SK-N-SH (cell line): ENCODE measurements at regions not wholly inside any gene's neighbourhood (a gene's known extent, or its start where the extent isn't known, plus 50 kb on each side); places are given as distances from the start of the nearest gene placed in this dataset.

Experiments used
- CTCF ChIA-PET: fragments of 300-600, 350-600 bp; formaldehyde crosslinking; extraction: SDS; loops from one replicate; lab custom pipeline; 2021; lab: Yijun Ruan, JAX
- POLR2A ChIA-PET: fragments of 350-600 bp; sonication (Branson Sonifier 250); formaldehyde crosslinking; extraction: SDS; loops from one replicate; lab custom pipeline; 2020; ENCODE audit warnings: antibody characterized with exemption, inconsistent platforms; lab: Yijun Ruan, JAX
- DNase-seq: peaks from one replicate; pipeline ENCODE4 v3.0.0; 2012
- H2AFZ ChIP-seq: fragments of 200-600 bp; sonication (generic); 2 replicates; pipeline ENCODE4 v1.8.1; 2016; ENCODE audit warnings: antibody characterized with exemption, mild to moderate bottlenecking, low read depth
- H3F3A ChIP-seq: fragments of 200-600 bp; sonication (generic); replicated peaks from 2 replicates; pipeline ENCODE3; 2016; ENCODE audit warnings: antibody characterized with exemption, mild to moderate bottlenecking; ENCODE audit not compliant: insufficient read depth
- H3K27ac ChIP-seq, 2 experiments: fragments of 200-500 bp in 1 of 2; fragments of 200-600 bp in 1 of 2; sonication (Bioruptor generic) in 1 of 2; sonication (generic), shearing (Covaris generic) in 1 of 2; 2 replicates each; pipeline versions ENCODE4 v1.5.1 to v1.6.1; 2014 to 2016; ENCODE audit warnings: low read depth in 2 of 2, inconsistent platforms in 1 of 2, low read length in 1 of 2, mild to moderate bottlenecking in 1 of 2, mixed read lengths in 1 of 2
- H3K27me3 ChIP-seq: fragments of 200-600 bp; sonication (generic), shearing (Covaris generic); 2 replicates; pipeline ENCODE4 v1.6.1; 2016; ENCODE audit warnings: mixed run types; ENCODE audit not compliant: insufficient read depth
- H3K36me3 ChIP-seq, 2 experiments: fragments of 200-500 bp in 1 of 2; fragments of 200-600 bp in 1 of 2; sonication (Bioruptor generic) in 1 of 2; sonication (generic) in 1 of 2; replicated peaks in 1 of 2; 2 replicates each; pipeline versions ENCODE3 to v1.5.1; 2014 to 2016; ENCODE audit warnings: low read length in 1 of 2, mild to moderate bottlenecking in 1 of 2; ENCODE audit not compliant: insufficient read depth in 2 of 2, control insufficient read depth in 1 of 2
- H3K4me1 ChIP-seq, 2 experiments: fragments of 200-500 bp in 1 of 2; fragments of 200-600 bp in 1 of 2; sonication (Bioruptor generic) in 1 of 2; sonication (generic), shearing (Covaris generic) in 1 of 2; 2 replicates each; pipeline versions ENCODE4 v1.5.1 to v1.6.1; 2014 to 2016; ENCODE audit warnings: low read depth in 1 of 2, low read length in 1 of 2, mixed run types in 1 of 2; ENCODE audit not compliant: insufficient read depth in 2 of 2, control insufficient read depth in 1 of 2
- H3K4me2 ChIP-seq: fragments of 200-600 bp; sonication (generic), shearing (Covaris generic); 2 replicates; pipeline ENCODE4 v1.6.1; 2017; ENCODE audit warnings: mixed run types
- H3K4me3 ChIP-seq, 2 experiments: fragments of 200-500 bp in 1 of 2; fragments of 200-600 bp in 1 of 2; sonication (Bioruptor generic) in 1 of 2; sonication (generic), shearing (Covaris generic) in 1 of 2; 2 replicates each; pipeline versions ENCODE4 v1.5.1 to v1.8.1; 2014 to 2016; ENCODE audit warnings: low read depth in 2 of 2, inconsistent platforms in 1 of 2, low read length in 1 of 2, mild to moderate bottlenecking in 1 of 2, mixed read lengths in 1 of 2, moderate library complexity in 1 of 2
- H3K79me2 ChIP-seq: fragments of 200-600 bp; sonication (generic); 2 replicates; pipeline ENCODE4 v1.8.1; 2017; ENCODE audit warnings: mild to moderate bottlenecking; ENCODE audit not compliant: insufficient read depth
- H3K9ac ChIP-seq: fragments of 200-600 bp; sonication (generic); 2 replicates; pipeline ENCODE4 v1.6.1; 2017; ENCODE audit warnings: mixed run types
- H3K9me2 ChIP-seq: fragments of 200-600 bp; sonication (generic); 2 replicates; pipeline ENCODE4 v1.6.1; 2017; ENCODE audit warnings: mixed run types
- H3K9me3 ChIP-seq: fragments of 200-600 bp; sonication (generic); 2 replicates; pipeline ENCODE4 v1.6.1; 2017; ENCODE audit warnings: mixed run types, mild to moderate bottlenecking, moderate library complexity
- H4K20me1 ChIP-seq: fragments of 200-600 bp; sonication (generic); 2 replicates; pipeline ENCODE4 v1.6.1; 2017; ENCODE audit warnings: mild to moderate bottlenecking, mixed run types; ENCODE audit not compliant: insufficient read depth
- ELF1 ChIP-seq: IDR thresholded peaks from 2 replicates; pipeline ENCODE4 v1.4.0; 2012
- EZH2phosphoT487 ChIP-seq: fragments of 200-600 bp; sonication (generic); IDR thresholded peaks from 2 replicates; pipeline ENCODE4 v1.6.1; 2017; ENCODE audit warnings: low read depth, mixed run types, mild to moderate bottlenecking, antibody characterized with exemption, moderate library complexity, borderline replicate concordance
- FOXM1 ChIP-seq: IDR thresholded peaks from 2 replicates; pipeline ENCODE4 v1.4.0; 2012; ENCODE audit warnings: low read depth, mild to moderate bottlenecking
- GATA2 ChIP-seq: sonication (generic); formaldehyde crosslinking; IDR thresholded peaks from 2 replicates; pipeline ENCODE4 v1.5.0; 2020; ENCODE audit warnings: mild to moderate bottlenecking, missing genetic modification reagents
- JUND ChIP-seq: IDR thresholded peaks from 2 replicates; pipeline ENCODE4 v1.4.0; 2012
- MXI1 ChIP-seq: IDR thresholded peaks from 2 replicates; pipeline ENCODE4 v1.6.1; 2012; ENCODE audit warnings: mild to moderate bottlenecking, low read depth, low read length, improper control_type of control experiment
- NFIC ChIP-seq: IDR thresholded peaks from 2 replicates; pipeline ENCODE4 v1.4.0; 2012; ENCODE audit warnings: borderline replicate concordance
- NRF1 ChIP-seq: IDR thresholded peaks from 2 replicates; pipeline ENCODE4 v1.6.1; 2012; ENCODE audit warnings: low read depth, mild to moderate bottlenecking, low read length
- RFX5 ChIP-seq: IDR thresholded peaks from 2 replicates; pipeline ENCODE4 v1.6.1; 2012; ENCODE audit warnings: mild to moderate bottlenecking, improper control_type of control experiment, low read length
- SIN3A ChIP-seq: IDR thresholded peaks from 2 replicates; pipeline ENCODE4 v1.6.1; 2012; ENCODE audit warnings: low read depth, mild to moderate bottlenecking, low read length, moderate library complexity, borderline replicate concordance
- SMC3 ChIP-seq: IDR thresholded peaks from 2 replicates; pipeline ENCODE4 v1.6.1; 2012; ENCODE audit warnings: low read depth, low read length, improper control_type of control experiment
- TCF12 ChIP-seq: IDR thresholded peaks from 2 replicates; pipeline ENCODE4 v1.4.0; 2012
- TEAD4 ChIP-seq: IDR thresholded peaks from 2 replicates; pipeline ENCODE4 v1.4.0; 2012; ENCODE audit warnings: mild to moderate bottlenecking, borderline replicate concordance; ENCODE audit not compliant: insufficient read depth
- WGBS: methylation state at CpG from one replicate; pipeline ENCODE4 v1.1.6; 2017; ENCODE audit warnings: low lambda C conversion rate; 5-methylcytosine and 5-hydroxymethylcytosine counted together
- TF ChIP-seq, protein P1 (sequence below): fragments of 150-350 bp; IDR thresholded peaks from 2 replicates; pipeline ENCODE4 v1.6.1; 2017; ENCODE audit warnings: antibody characterized with exemption, low read length, low read depth, borderline replicate concordance
- TF ChIP-seq, protein P2 (sequence below): IDR thresholded peaks from 2 replicates; pipeline ENCODE4 v1.4.0; 2012; ENCODE audit warnings: low read depth
- TF ChIP-seq, protein P3 (sequence below): fragments of 200-600 bp; sonication (generic); IDR thresholded peaks from 2 replicates; pipeline ENCODE4 v1.6.1; 2017; ENCODE audit warnings: antibody characterized with exemption, mild to moderate bottlenecking, moderate library complexity
- TF ChIP-seq, protein P4 (sequence below): IDR thresholded peaks from 2 replicates; pipeline ENCODE4 v1.4.0; 2012; ENCODE audit warnings: low read depth, borderline replicate concordance

DNA sequence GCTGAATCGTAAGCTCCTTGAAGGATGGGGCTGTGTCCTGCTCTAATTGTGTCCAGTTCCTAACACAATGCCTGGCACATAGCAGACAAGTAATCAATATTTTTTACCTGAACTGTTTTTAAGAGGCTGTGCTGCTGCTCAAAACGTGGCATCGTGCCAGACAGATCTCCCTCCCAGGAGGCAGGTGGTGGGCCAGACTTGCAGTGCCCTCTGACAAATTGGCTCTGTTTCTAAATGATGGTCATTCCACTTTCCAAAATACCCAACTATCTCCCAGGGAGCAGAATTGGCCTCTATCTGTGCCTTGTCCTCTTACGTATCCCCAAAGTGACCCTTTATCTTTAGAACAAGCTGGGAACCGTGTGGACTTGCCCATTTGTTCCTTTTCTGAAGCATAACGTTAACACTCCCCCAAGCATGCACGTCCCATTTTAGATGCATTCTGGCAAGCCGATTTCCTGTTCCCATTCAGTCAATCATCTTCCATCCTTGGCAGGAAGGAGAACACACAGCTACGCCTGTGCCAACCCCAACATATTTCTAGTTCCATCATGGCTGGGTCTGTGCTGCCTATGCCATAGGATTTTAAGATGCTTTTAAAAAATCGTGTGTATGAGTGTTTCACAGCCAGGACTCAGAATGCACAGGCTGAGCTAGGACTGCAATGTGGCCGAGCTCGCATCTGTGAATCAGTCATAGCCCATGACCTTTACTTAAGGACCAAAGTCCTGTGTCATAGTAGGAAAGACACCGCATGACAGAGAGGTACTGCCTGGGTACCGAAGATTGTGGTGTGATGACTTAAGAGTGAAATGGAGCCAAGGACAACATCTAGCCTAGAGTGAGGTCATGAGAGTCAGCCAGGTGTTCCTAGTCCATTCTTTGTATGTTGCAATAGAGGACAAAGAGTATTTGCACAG, 408.6 kb downstream of the PRDM2 start:
- CTCF ChIA-PET = no interaction called here
- Histone ChIP-seq H3K27me3 (no peaks in the 10 kb centered on the region), H4K20me1 (no peaks in the 10 kb centered on the region), H3K9ac (no peak overlapping the region), H3K4me1 (no peaks in the 10 kb centered on the region), H3K79me2 (no peaks in the 10 kb centered on the region), H3K4me3 (no peak overlapping the region), H3K4me2 (no peak overlapping the region), H2AFZ (no peak overlapping the region), H3K27ac (no peak overlapping the region), H3K9me3 (no peaks in the 10 kb centered on the region), H3K9me2 (no peaks in the 10 kb centered on the region), H3K36me3 (no peaks in the 10 kb centered on the region), H3F3A (no peaks in the 10 kb centered on the region)
- POLR2A ChIA-PET = no interaction called here
- DNase-seq = no peak
- TF ChIP-seq RFX5 = no peak
- no peak for TF ChIP-seq FOXM1
- TF ChIP-seq NFIC = no peak
- TF ChIP-seq, protein P1, sequence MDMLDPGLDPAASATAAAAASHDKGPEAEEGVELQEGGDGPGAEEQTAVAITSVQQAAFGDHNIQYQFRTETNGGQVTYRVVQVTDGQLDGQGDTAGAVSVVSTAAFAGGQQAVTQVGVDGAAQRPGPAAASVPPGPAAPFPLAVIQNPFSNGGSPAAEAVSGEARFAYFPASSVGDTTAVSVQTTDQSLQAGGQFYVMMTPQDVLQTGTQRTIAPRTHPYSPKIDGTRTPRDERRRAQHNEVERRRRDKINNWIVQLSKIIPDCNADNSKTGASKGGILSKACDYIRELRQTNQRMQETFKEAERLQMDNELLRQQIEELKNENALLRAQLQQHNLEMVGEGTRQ = no peak
- TF ChIP-seq JUND = no peak
- TF ChIP-seq SIN3A = no peak
- WGBS = 14% methylated on average over 14 of the region's 14 CpGs

DNA sequence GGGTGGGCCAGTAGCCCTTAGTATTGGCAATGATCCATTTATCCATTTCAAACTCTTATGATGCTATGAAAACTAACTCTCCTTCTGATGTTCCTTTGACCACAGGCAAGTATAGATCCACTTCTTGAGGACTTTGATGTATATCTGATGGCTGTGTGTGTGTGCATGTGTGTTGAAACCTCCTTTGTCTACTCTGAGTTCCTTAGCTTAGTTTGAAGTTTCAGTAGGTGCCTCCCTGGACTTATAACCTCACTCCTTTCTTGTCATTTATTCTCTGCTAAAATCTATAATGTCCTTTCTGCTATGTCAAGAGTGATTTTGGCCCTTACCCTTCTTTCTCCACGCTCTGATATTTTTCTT, 409.3 kb downstream of the PRDM2 start:
- Histone ChIP-seq H3K9me2 (no peaks in the 10 kb centered on the region), H3K36me3 (no peaks in the 10 kb centered on the region), H3K27me3 (no peaks in the 10 kb centered on the region), H2AFZ (no peak overlapping the region), H3K9me3 (no peaks in the 10 kb centered on the region), H3K9ac (no peak overlapping the region), H3K79me2 (no peaks in the 10 kb centered on the region), H3K4me3 (no peak overlapping the region), H4K20me1 (no peaks in the 10 kb centered on the region), H3K27ac (no peak overlapping the region), H3K4me1 (no peaks in the 10 kb centered on the region; a peak in 1 of 4 replicates), H3K4me2 (no peak overlapping the region), H3F3A (no peaks in the 10 kb centered on the region)
- ChIA-PET CTCF (no interaction called here), POLR2A (no interaction called here)
- 10% methylated on average over 1 of the region's 1 CpG for WGBS
- TF ChIP-seq GATA2 (CRISPR knock-in tag) = no peak
- TF ChIP-seq TCF12 = no peak
- TF ChIP-seq, protein P2, sequence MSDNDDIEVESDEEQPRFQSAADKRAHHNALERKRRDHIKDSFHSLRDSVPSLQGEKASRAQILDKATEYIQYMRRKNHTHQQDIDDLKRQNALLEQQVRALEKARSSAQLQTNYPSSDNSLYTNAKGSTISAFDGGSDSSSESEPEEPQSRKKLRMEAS = no peak
- TF ChIP-seq ELF1 = no peak
- TF ChIP-seq SIN3A = no peak
- no peak for DNase-seq

DNA sequence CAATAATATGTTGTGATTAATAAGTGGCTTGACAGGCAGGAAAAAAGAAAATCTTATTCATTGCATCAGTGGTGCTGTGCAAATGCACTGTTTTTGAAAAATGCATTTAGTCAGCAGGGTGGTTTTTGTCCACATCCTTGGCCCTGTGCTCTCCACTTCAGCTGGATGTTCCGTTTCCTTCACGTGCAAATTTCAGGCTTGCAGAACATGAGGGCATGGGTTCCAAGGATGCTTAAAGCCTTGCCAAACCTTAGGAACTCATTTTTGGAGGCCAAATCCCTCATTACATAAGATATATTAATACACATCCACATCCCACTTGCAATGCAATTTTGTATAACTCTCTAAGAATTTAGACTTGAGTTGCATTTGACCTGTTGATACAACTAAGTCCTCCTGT, 410.1 kb downstream of the PRDM2 start:
- no peaks in the 10 kb centered on the region for H3K79me2 ChIP-seq
- no peaks in the 10 kb centered on the region for H3K27me3 ChIP-seq
- TF ChIP-seq EZH2phosphoT487 (no peak), NRF1 (no peak), TEAD4 (no peak), ELF1 (no peak), JUND (no peak), SMC3 (no peak), MXI1 (no peak)
- TF ChIP-seq, protein P2 = no peak
- TF ChIP-seq, protein P3, sequence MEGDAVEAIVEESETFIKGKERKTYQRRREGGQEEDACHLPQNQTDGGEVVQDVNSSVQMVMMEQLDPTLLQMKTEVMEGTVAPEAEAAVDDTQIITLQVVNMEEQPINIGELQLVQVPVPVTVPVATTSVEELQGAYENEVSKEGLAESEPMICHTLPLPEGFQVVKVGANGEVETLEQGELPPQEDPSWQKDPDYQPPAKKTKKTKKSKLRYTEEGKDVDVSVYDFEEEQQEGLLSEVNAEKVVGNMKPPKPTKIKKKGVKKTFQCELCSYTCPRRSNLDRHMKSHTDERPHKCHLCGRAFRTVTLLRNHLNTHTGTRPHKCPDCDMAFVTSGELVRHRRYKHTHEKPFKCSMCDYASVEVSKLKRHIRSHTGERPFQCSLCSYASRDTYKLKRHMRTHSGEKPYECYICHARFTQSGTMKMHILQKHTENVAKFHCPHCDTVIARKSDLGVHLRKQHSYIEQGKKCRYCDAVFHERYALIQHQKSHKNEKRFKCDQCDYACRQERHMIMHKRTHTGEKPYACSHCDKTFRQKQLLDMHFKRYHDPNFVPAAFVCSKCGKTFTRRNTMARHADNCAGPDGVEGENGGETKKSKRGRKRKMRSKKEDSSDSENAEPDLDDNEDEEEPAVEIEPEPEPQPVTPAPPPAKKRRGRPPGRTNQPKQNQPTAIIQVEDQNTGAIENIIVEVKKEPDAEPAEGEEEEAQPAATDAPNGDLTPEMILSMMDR = no peak
- TF ChIP-seq, protein P4, sequence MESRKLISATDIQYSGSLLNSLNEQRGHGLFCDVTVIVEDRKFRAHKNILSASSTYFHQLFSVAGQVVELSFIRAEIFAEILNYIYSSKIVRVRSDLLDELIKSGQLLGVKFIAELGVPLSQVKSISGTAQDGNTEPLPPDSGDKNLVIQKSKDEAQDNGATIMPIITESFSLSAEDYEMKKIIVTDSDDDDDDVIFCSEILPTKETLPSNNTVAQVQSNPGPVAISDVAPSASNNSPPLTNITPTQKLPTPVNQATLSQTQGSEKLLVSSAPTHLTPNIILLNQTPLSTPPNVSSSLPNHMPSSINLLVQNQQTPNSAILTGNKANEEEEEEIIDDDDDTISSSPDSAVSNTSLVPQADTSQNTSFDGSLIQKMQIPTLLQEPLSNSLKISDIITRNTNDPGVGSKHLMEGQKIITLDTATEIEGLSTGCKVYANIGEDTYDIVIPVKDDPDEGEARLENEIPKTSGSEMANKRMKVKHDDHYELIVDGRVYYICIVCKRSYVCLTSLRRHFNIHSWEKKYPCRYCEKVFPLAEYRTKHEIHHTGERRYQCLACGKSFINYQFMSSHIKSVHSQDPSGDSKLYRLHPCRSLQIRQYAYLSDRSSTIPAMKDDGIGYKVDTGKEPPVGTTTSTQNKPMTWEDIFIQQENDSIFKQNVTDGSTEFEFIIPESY = no peak
- WGBS = 44% methylated on average over 2 of the region's 2 CpGs
- H3F3A ChIP-seq = no peaks in the 10 kb centered on the region
- H4K20me1 ChIP-seq = no peaks in the 10 kb centered on the region
- H3K9me2 ChIP-seq = no peaks in the 10 kb centered on the region
- H3K4me3 ChIP-seq = no peak overlapping the region
- H3K4me2 ChIP-seq = no peak overlapping the region
- CTCF ChIA-PET = no interaction called here
- DNase-seq = no peak
- no peaks in the 10 kb centered on the region; a peak in 1 of 4 replicates for H3K4me1 ChIP-seq
- H3K9ac ChIP-seq = no peak overlapping the region
- H2AFZ ChIP-seq = no peak overlapping the region
- H3K27ac ChIP-seq = no peak overlapping the region
- H3K36me3 ChIP-seq = no peaks in the 10 kb centered on the region
- POLR2A ChIA-PET = no interaction called here
- H3K9me3 ChIP-seq = no peaks in the 10 kb centered on the region
